Endothelial cell of umbilical vein (primary cell): ENCODE measurements at regions not wholly inside any gene's neighbourhood (a gene's known extent, or its start where the extent isn't known, plus 50 kb on each side); places are given as distances from the start of the nearest gene placed in this dataset.

Experiments
- BruUV-seq: library from RNA; stranded (reverse); fragments of 400-500 nt; replicated peaks from 2 replicates; lab custom pipeline; 2021; lab: Mats Ljungman, UMichigan
- CTCF ChIA-PET: fragments of 300-600, 350-600 bp; sonication (Branson Sonifier 250); formaldehyde crosslinking; loops from one replicate; lab custom pipeline; 2021; ENCODE audit warnings: antibody characterized with exemption, inconsistent platforms; lab: Charles Lee
- POLR2A ChIA-PET: fragments of 300-600, 350-600 bp; sonication (Branson Sonifier 250); formaldehyde crosslinking; loops from one replicate; lab custom pipeline; 2021; ENCODE audit warnings: antibody characterized with exemption, inconsistent platforms; lab: Charles Lee
- DNase-seq: peaks from one replicate; pipeline ENCODE4 v3.0.0-alpha.2; 2011; ENCODE audit warnings: low read depth, low spot score
- FAIRE-seq: peaks from 2 replicates; lab custom pipeline; 2011; peaks lifted over from hg19 to GRCh38; lab: Jason Lieb, UNC
- H2AFZ ChIP-seq: 2 replicates; pipeline ENCODE4 v1.6.0; 2012; ENCODE audit warnings: low read depth, low read length, control low read depth, inconsistent platforms
- H3K27ac ChIP-seq: 2 replicates; pipeline ENCODE4 v1.5.1; 2011; ENCODE audit warnings: low read depth, mild to moderate bottlenecking, control low read depth, low read length, moderate library complexity; ENCODE audit not compliant: insufficient read depth
- H3K27me3 ChIP-seq, 2 experiments: 2 replicates each; pipeline versions ENCODE4 v1.6.0 to v1.6.1; 2011; ENCODE audit warnings: low read length in 2 of 2, mixed read lengths in 1 of 2; ENCODE audit not compliant: control insufficient read depth in 2 of 2, insufficient read depth in 2 of 2
- H3K36me3 ChIP-seq, 2 experiments: 2 replicates in 1 of 2; 3 replicates in 1 of 2; pipeline ENCODE4 v1.5.1; 2011; ENCODE audit warnings: low read length in 2 of 2, mild to moderate bottlenecking in 1 of 2, moderate library complexity in 1 of 2; ENCODE audit not compliant: control insufficient read depth in 2 of 2, insufficient read depth in 2 of 2; ENCODE audit errors: extremely low read depth in 1 of 2
- H3K4me1 ChIP-seq: 3 replicates; pipeline ENCODE4 v1.5.1; 2011; ENCODE audit warnings: mild to moderate bottlenecking, low read length; ENCODE audit not compliant: control insufficient read depth, insufficient read depth; ENCODE audit errors: extremely low read depth
- H3K4me2 ChIP-seq: 2 replicates; pipeline ENCODE4 v1.6.1; 2011; ENCODE audit warnings: low read length, control low read depth, mixed read lengths; ENCODE audit not compliant: insufficient read depth
- H3K4me3 ChIP-seq, 3 experiments: fragments of 200-600 bp in 1 of 3; sonication (generic), shearing (Covaris generic) in 1 of 3; replicated peaks in 1 of 3; 2 replicates each; pipeline ENCODE4 v1.5.1; 2011 to 2016; ENCODE audit warnings: control low read depth in 3 of 3, low read length in 3 of 3, mild to moderate bottlenecking in 2 of 3, inconsistent platforms in 1 of 3, low read depth in 1 of 3, moderate library complexity in 1 of 3; ENCODE audit not compliant: insufficient read depth in 1 of 3
- H3K79me2 ChIP-seq: 2 replicates; pipeline ENCODE4 v1.6.0; 2012; ENCODE audit warnings: low read length, inconsistent platforms; ENCODE audit not compliant: control insufficient read depth, insufficient read depth
- H3K9ac ChIP-seq: replicated peaks from 2 replicates; pipeline ENCODE3; 2011; ENCODE audit warnings: low read length, control low read depth; ENCODE audit not compliant: insufficient read depth; ENCODE audit errors: extremely low read depth
- H3K9me1 ChIP-seq: replicated peaks from 3 replicates; pipeline ENCODE4 v1.6.0; 2011; ENCODE audit warnings: mild to moderate bottlenecking, low read length; ENCODE audit not compliant: control insufficient read depth, insufficient read depth; ENCODE audit errors: extremely low read depth
- H3K9me3 ChIP-seq: replicated peaks from 2 replicates; pipeline ENCODE4 v1.5.1; 2012; ENCODE audit warnings: low read length, inconsistent platforms; ENCODE audit not compliant: control insufficient read depth, insufficient read depth
- H4K20me1 ChIP-seq: replicated peaks from 2 replicates; pipeline ENCODE3; 2011; ENCODE audit warnings: mild to moderate bottlenecking, low read length; ENCODE audit not compliant: control insufficient read depth, insufficient read depth; ENCODE audit errors: extremely low read depth
- CTCF ChIP-seq, 2 donors: IDR thresholded peaks; 1 replicate in 1 of 2; 2 replicates in 1 of 2; pipeline ENCODE4 v1.5.1; 2011; ENCODE audit warnings: low read length in 2 of 2, mild to moderate bottlenecking in 2 of 2, moderate library complexity in 2 of 2, control low read depth in 1 of 2, inconsistent platforms in 1 of 2, low read depth in 1 of 2; ENCODE audit not compliant: insufficient read depth in 1 of 2; ENCODE audit errors: extremely low read depth in 1 of 2
- EZH2 ChIP-seq: IDR thresholded peaks from 2 replicates; pipeline ENCODE4 v1.6.1; 2012; ENCODE audit warnings: borderline replicate concordance, low read depth, mild to moderate bottlenecking, moderate library complexity, low read length, inconsistent platforms; ENCODE audit not compliant: severe bottlenecking
- MYC ChIP-seq: IDR thresholded peaks from one replicate; pipeline ENCODE4 v1.6.1; 2011; ENCODE audit warnings: mild to moderate bottlenecking, low read depth, low read length
- POLR2A ChIP-seq: IDR thresholded peaks from 2 replicates; pipeline ENCODE4 v1.6.1; 2012; ENCODE audit warnings: low read depth, mild to moderate bottlenecking, control low read depth, low read length
- dilution Hi-C: fragments of 300-500 bp; cut with MboI; formaldehyde crosslinking; loops from one replicate; pipeline ENCODE4 v1.15.0; 2019; ENCODE audit warnings: low sequenced_read_pairs; ENCODE audit not compliant: extremely low pct_ligation_motif_present
- intact Hi-C: fragments of 100-400 bp; cut with micrococcal nuclease; formaldehyde crosslinking; loops from one replicate; pipeline ENCODE4 v1.10.0; 2022

- ChIA-PET CTCF (no interaction called here), POLR2A (no interaction called here)
- dilution Hi-C loops: no loop called here
- no peak overlapping the region for H3K9ac ChIP-seq
- H3K9me1 ChIP-seq: no peaks in the 10 kb centered on the region
- TF ChIP-seq MYC: no peak
- H3K4me1 ChIP-seq: no peaks in the 10 kb centered on the region
- H4K20me1 ChIP-seq: no peaks in the 10 kb centered on the region
- no peak overlapping the region for H3K27ac ChIP-seq
- DNase-seq (no peak), FAIRE-seq (no peak)
- no peak overlapping the region for H3K4me3 ChIP-seq
- H3K27me3 ChIP-seq: no peaks in the 10 kb centered on the region
- H3K4me2 ChIP-seq: no peak overlapping the region
- no peaks in the 10 kb centered on the region for H3K9me3 ChIP-seq
- H3K79me2 ChIP-seq: no peaks in the 10 kb centered on the region
- H2AFZ ChIP-seq: no peak overlapping the region
- intact Hi-C loops: no loop called here
- no TSS peak for BruUV-seq
- H3K36me3 ChIP-seq: no peaks in the 10 kb centered on the region
Observed at GRCh38 chr4:14333616-14334015, 668.7 kb upstream of the CPEB2 start.

DNA sequence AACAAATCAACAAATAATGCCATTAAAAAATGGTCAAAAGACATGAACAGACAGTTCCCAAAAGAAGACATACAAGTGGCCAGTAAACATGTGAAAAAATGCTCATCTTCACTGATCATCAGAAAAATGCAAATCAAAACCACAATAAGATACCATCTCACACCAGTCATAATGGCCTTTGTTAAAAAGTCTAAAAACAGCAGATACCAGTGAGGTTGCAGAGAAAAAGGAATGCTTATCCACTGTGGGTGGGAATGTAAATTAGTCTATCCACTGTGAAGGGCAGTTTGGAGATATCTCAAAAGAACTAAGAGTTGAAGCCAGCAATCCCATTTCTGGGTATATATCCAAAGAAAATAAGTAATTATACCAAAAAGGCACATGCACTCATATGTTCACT, 668.1 kb upstream of the CPEB2 start:
- H4K20me1 ChIP-seq: no peaks in the 10 kb centered on the region
- H3K9ac ChIP-seq: no peak overlapping the region
- dilution Hi-C loops (no loop called here), intact Hi-C loops (no loop called here)
- no peaks in the 10 kb centered on the region for H3K79me2 ChIP-seq
- no peak for TF ChIP-seq CTCF (IDR thresholded peaks at IDR 0.05; ENCODE audit: extremely low read depth in 1 of 2, insufficient read depth in 1 of 2, low read depth in 1 of 2, low read length in 2 of 2)
- TF ChIP-seq POLR2A: no peak
- no peak for TF ChIP-seq EZH2
- H3K9me3 ChIP-seq: no peaks in the 10 kb centered on the region
- no peak overlapping the region for H3K4me3 ChIP-seq
- no peak overlapping the region for H3K27ac ChIP-seq
- FAIRE-seq: no peak
- H3K27me3 ChIP-seq: no peaks in the 10 kb centered on the region
- H3K4me1 ChIP-seq: no peaks in the 10 kb centered on the region
- POLR2A ChIA-PET: no interaction called here
- DNase-seq: no peak
- no peak overlapping the region for H2AFZ ChIP-seq
- H3K36me3 ChIP-seq: no peaks in the 10 kb centered on the region
- CTCF ChIA-PET: no interaction called here
- no peak overlapping the region for H3K4me2 ChIP-seq
- H3K9me1 ChIP-seq: no peaks in the 10 kb centered on the region
- no TSS peak for BruUV-seq
